LNCAP (cell line): ENCODE measurements at regions not wholly inside any gene's neighbourhood (a gene's known extent, or its start where the extent isn't known, plus 50 kb on each side); places are given as distances from the start of the nearest gene placed in this dataset.

ENCODE experiments used
- TF ChIP-seq, protein P1 (sequence below): fragments of 450-650 bp; IDR thresholded peaks from 2 replicates; pipeline ENCODE4 v1.5.1; 2017; ENCODE audit warnings: mild to moderate bottlenecking

DNA sequence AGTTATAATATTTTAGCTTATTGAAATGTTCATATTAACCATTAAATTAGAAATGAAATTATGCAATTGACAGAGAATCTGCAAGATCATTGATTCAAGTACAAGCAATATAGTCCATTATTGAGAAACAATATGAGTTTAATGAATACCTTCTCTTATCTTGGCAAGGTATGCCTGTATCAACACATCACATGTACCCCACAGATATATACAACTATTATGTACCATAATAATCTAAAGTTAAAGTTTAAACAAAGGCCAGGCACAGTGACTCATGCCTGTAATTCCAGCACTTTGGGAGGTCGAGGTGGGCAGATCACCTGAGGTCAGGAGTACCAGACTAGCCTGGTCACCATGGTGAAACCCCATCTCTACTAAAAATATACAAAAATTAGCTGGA is 514.7 kb downstream of the PCDH7 start:
- TF ChIP-seq, protein P1, sequence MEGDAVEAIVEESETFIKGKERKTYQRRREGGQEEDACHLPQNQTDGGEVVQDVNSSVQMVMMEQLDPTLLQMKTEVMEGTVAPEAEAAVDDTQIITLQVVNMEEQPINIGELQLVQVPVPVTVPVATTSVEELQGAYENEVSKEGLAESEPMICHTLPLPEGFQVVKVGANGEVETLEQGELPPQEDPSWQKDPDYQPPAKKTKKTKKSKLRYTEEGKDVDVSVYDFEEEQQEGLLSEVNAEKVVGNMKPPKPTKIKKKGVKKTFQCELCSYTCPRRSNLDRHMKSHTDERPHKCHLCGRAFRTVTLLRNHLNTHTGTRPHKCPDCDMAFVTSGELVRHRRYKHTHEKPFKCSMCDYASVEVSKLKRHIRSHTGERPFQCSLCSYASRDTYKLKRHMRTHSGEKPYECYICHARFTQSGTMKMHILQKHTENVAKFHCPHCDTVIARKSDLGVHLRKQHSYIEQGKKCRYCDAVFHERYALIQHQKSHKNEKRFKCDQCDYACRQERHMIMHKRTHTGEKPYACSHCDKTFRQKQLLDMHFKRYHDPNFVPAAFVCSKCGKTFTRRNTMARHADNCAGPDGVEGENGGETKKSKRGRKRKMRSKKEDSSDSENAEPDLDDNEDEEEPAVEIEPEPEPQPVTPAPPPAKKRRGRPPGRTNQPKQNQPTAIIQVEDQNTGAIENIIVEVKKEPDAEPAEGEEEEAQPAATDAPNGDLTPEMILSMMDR: no peak

DNA sequence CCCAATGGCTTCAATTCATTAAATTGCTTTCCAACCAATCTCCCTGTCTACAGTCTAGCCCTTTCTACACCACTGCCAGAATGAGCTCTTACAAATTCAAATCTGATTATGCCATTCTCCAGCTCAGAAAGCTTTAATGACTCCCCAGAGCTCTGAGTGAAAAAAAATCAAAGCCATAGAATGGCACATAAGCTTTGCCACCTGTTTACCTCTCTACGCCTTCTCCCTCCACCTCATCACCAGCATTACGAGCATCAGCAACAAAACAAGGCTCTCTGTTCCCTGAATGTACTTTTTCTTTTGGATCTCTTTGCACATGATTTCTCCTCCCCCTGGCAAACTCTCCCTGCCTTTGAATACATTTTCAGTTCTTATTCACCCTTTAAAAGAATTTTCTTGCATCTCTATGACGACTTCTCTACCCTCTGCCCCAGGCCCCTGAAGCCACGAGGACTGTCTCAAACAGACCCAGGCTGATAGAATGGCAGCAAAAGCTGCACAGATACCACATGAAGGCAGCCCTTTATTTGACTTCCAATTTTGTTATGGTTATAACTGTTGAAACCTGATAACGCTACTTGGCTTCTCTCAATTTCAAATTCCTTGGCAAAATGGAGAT is 516.0 kb downstream of the PCDH7 start:
- TF ChIP-seq, protein P1: no peak

DNA sequence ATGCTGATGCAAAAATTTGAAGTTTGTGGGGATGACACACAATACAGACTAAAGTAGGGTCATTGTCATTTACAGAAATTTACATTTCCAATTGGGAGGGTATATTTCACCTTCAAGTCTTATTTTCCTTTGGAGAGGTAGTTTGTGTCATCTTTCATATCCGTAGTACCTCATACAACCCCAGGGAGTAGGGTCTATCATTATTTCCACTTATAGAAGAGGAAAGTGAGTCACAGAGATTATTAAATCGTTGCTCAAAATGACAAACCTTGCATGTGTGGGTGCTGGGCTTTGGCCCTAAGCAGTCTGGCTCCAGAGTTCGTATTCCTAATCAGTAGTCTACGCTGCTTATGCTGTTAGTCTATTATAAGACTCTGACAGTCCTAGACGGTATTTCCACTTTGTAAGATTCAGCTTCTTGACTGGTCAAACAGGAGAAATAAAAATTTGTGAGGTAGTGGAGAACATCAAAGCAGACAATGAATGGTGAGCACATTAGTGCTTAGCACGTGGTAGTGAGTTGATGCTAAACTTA is 516.5 kb downstream of the PCDH7 start:
- TF ChIP-seq, protein P1: no peak

DNA sequence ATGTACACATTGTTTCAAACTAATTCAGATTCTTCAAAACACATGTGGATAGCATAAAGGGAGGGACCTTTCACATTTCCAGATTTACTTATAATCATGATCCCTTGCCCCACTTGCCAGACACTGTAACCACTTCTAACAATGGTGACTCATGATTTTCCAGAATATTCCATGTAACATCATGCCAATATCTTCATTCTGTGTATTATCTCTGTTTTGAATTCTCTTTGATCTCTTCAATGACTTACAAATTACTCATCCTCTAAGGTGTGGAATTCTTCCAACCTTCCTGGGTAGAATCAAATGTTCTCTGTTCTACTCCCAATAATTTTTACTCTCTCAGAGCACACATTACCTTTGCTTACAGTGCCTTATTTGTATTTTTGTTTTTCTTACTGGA is 517.1 kb downstream of the PCDH7 start:
- TF ChIP-seq, protein P1: no peak

DNA sequence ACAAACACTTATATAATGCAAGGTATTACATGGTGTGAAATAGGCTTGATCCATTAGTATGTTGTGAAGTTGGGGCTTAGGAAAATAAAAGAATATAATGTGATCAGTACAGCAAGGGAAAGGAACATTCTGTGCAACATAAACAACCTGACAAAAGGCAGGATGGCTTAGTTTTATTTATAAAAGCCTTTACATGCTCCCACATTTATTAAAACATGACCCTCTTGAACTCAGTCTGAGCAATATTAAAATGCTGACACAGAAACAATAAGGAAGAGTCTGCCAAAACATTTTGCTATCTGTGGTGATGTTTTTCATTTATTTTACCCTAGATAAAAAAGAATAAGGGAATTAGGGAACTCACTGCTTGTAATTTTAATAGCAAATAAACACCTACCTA is 519.7 kb downstream of the PCDH7 start:
- TF ChIP-seq, protein P1: no peak

DNA sequence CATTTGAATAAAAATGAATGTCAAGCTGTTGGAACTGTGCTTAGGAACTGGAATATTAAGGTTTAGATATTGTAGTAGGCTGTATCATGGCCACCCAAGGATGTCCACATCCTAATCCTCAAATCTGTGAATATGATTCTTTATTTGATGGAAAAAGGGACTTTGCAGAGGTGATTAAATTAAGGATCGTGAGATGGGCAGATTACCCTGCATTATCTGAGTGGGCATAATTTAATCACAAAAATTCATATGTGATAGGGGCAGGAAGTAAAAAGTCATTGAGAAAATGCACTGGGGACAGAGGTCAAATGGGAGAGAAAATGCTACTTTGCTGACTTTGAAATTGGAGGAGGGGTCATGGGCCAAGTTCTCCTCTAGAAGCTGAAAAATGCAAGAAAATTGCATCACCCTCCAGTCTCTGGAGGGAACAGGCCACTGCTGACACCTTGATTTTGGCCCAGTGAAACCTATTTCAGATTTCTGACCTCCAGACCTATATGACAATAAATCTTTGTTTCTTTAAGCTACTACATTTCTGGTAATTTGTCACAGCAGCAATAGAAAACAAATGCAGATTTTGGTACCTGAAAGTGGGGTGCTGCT is 521.4 kb downstream of the PCDH7 start:
- TF ChIP-seq, protein P1: no peak

DNA sequence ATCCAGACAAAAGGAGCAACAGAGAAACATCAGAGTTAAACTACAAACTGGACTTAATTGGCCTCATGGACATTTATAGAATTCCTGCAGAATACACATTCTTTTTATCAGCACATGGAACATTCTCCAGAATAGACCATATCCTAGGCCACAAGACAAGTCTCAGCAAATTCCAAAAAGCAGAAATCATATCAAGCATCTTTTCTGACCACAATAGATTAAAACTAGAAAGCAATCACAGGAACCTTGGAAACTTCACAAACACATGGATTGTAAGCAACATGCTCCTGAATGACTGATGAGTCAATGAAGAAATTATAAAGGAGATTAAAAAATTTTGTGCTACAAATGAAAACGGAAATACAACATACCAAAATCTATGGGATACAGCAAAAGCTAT is 526.7 kb downstream of the PCDH7 start:
- TF ChIP-seq, protein P1: no peak
